Neural progenitor cell (in vitro differentiated cells): ENCODE measurements at regions not wholly inside any gene's neighbourhood (a gene's known extent, or its start where the extent isn't known, plus 50 kb on each side); places are given as distances from the start of the nearest gene placed in this dataset.

Source experiments
- CTCF ChIP-seq: fragments of 200-600 bp; sonication (generic); IDR thresholded peaks from 2 replicates; pipeline ENCODE4 v1.5.1; 2017; ENCODE audit warnings: antibody characterized with exemption, mild to moderate bottlenecking
- EZH2 ChIP-seq: fragments of 200-600 bp; sonication (generic); IDR thresholded peaks from 2 replicates; pipeline ENCODE4 v1.6.1; 2017; ENCODE audit warnings: antibody characterized with exemption, mild to moderate bottlenecking, moderate library complexity
- EZH2phosphoT487 ChIP-seq: fragments of 200-600 bp; sonication (generic); IDR thresholded peaks from 2 replicates; pipeline ENCODE4 v1.6.1; 2017; ENCODE audit warnings: antibody characterized with exemption

- no peak for TF ChIP-seq CTCF
- no peak for TF ChIP-seq EZH2
- TF ChIP-seq EZH2phosphoT487 = no peak
Measured at GRCh38 chr9:89553451-89554010, 51.3 kb upstream of the GADD45G start.
